WTC11 (cell line): ENCODE measurements at regions not wholly inside any gene's neighbourhood (a gene's known extent, or its start where the extent isn't known, plus 50 kb on each side); places are given as distances from the start of the nearest gene placed in this dataset.

ENCODE experiments used
- ATAC-seq: fragments of 200-7000 bp; cut with Tn5 transposase; 2 replicates; pipeline ENCODE4 v1.10.0; 2021; ENCODE audit warnings: mild to moderate bottlenecking, moderate library complexity
- CTCF ChIA-PET: fragments of 300-600 bp; sonication (Branson Sonifier 250); formaldehyde crosslinking; loops from one replicate; lab custom pipeline; 2021; ENCODE audit warnings: antibody characterized with exemption; lab: Charles Lee
- POLR2A ChIA-PET: fragments of 350-600 bp; sonication (Branson Sonifier 250); formaldehyde crosslinking; loops from one replicate; lab custom pipeline; 2021; ENCODE audit warnings: antibody characterized with exemption; lab: Charles Lee
- DNase-seq: peaks from one replicate; pipeline ENCODE4 v3.0.0; 2021; ENCODE audit warnings: low spot score
- H3K27ac Mint-ChIP-seq: 2 replicates; pipeline ENCODE4 v1.8.0; 2021; ENCODE audit warnings: mixed read lengths
- H3K27me3 Mint-ChIP-seq: 2 replicates; pipeline ENCODE4 v1.8.0; 2021; ENCODE audit warnings: low read depth, mild to moderate bottlenecking, moderate library complexity, mixed read lengths
- H3K36me3 Mint-ChIP-seq: 2 replicates; pipeline ENCODE4 v1.8.0; 2021; ENCODE audit warnings: mixed read lengths
- H3K4me1 Mint-ChIP-seq: 2 replicates; pipeline ENCODE4 v1.8.0; 2022; ENCODE audit warnings: mixed read lengths
- H3K4me3 Mint-ChIP-seq: 2 replicates; pipeline ENCODE4 v1.8.0; 2021; ENCODE audit warnings: mild to moderate bottlenecking, moderate library complexity, mixed read lengths
- H3K9me3 Mint-ChIP-seq: 2 replicates; pipeline ENCODE4 v1.8.0; 2021; ENCODE audit warnings: mixed read lengths
- CBFB ChIP-seq: sonication (generic); formaldehyde crosslinking; IDR thresholded peaks from 2 replicates; pipeline ENCODE4 v1.8.1; 2022; ENCODE audit warnings: mild to moderate bottlenecking, low read depth, missing genetic modification reagents
- ERG ChIP-seq: fragments of 250-450 bp; sonication (Bioruptor Pico); IDR thresholded peaks from 2 replicates; pipeline ENCODE4 v1.8.0; 2021; ENCODE audit warnings: mild to moderate bottlenecking
- FOXK1 ChIP-seq: sonication (generic); formaldehyde crosslinking; IDR thresholded peaks from 2 replicates; pipeline ENCODE4 v1.8.0; 2022; ENCODE audit warnings: mild to moderate bottlenecking, moderate library complexity, missing genetic modification reagents
- FOXP1 ChIP-seq: sonication (generic); formaldehyde crosslinking; IDR thresholded peaks from 2 replicates; pipeline ENCODE4 v1.8.0; 2022; ENCODE audit warnings: missing genetic modification reagents, mild to moderate bottlenecking, moderate library complexity, borderline replicate concordance
- HMGA2 ChIP-seq: fragments of 250-450 bp; sonication (Bioruptor Pico); IDR thresholded peaks from 2 replicates; pipeline ENCODE4 v1.4.0; 2021; ENCODE audit warnings: mild to moderate bottlenecking, moderate library complexity
- JUN ChIP-seq: sonication (generic); formaldehyde crosslinking; IDR thresholded peaks from 2 replicates; pipeline ENCODE4 v1.8.0; 2023; ENCODE audit warnings: mild to moderate bottlenecking, missing genetic modification reagents
- NR2C2 ChIP-seq: sonication (generic); formaldehyde crosslinking; IDR thresholded peaks from 2 replicates; pipeline ENCODE4 v1.8.0; 2022; ENCODE audit warnings: mild to moderate bottlenecking, missing genetic modification reagents
- OVOL2 ChIP-seq: fragments of 250-450 bp; sonication (Bioruptor Pico); IDR thresholded peaks from 2 replicates; pipeline ENCODE4 v1.9.0; 2021; ENCODE audit warnings: mild to moderate bottlenecking, borderline replicate concordance
- SP1 ChIP-seq: sonication (generic); formaldehyde crosslinking; conservative IDR thresholded peaks from 2 replicates; pipeline ENCODE4 v1.8.1; 2022; ENCODE audit warnings: missing genetic modification reagents
- STAT6 ChIP-seq: sonication (generic); formaldehyde crosslinking; conservative IDR thresholded peaks from 2 replicates; pipeline ENCODE4 v1.8.1; 2023; ENCODE audit warnings: mild to moderate bottlenecking, low read depth, missing genetic modification reagents, moderate library complexity
- TP53 ChIP-seq: sonication (generic); formaldehyde crosslinking; IDR thresholded peaks from 2 replicates; pipeline ENCODE4 v1.8.1; 2023; ENCODE audit warnings: mild to moderate bottlenecking, missing genetic modification reagents
- ZNF121 ChIP-seq: sonication (generic); formaldehyde crosslinking; IDR thresholded peaks from 2 replicates; pipeline ENCODE4 v1.8.0; 2023; ENCODE audit warnings: missing genetic modification reagents
- ZNF423 ChIP-seq: fragments of 250-450 bp; sonication (Bioruptor Pico); IDR thresholded peaks from 2 replicates; pipeline ENCODE4 v2.1.2; 2022; ENCODE audit warnings: mild to moderate bottlenecking, moderate library complexity
- ZNF532 ChIP-seq: fragments of 250-450 bp; sonication (Bioruptor Pico); IDR thresholded peaks from 2 replicates; pipeline ENCODE4 v1.9.0; 2021; ENCODE audit warnings: mild to moderate bottlenecking, borderline replicate concordance
- ZSCAN18 ChIP-seq: fragments of 250-450 bp; sonication (Bioruptor Pico); IDR thresholded peaks from 2 replicates; pipeline ENCODE4 v2.1.2; 2022; ENCODE audit warnings: mild to moderate bottlenecking, moderate library complexity
- TF ChIP-seq, protein P1 (sequence below): sonication (generic); formaldehyde crosslinking; IDR thresholded peaks from 2 replicates; pipeline ENCODE4 v1.8.0; 2022; ENCODE audit warnings: missing genetic modification reagents

DNA sequence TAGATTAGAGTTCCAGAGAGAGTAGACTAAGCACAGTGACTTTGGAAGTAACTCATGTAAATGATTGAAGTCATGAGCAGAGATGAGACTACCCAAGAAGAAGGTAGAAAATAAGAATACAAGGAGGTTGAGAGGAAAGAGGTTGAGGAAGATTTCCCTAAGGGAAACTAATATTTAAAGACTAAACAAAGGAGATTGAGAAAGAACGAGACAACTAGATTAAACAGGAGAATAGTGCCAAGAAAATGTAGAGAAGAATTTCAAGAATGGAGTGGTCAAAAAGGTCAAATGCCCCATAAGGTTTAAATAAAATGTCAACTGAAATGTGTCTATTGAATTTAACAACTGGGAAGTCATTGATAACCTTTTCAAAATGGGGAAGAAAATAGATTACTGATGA, 59.0 kb downstream of the RPS29 start:
- peaks cover 3% of the 10 kb centered on the region; the same call in 1 of the 2 replicates for H3K27me3 Mint-ChIP-seq
- peaks cover 18% of the 10 kb centered on the region for H3K9me3 Mint-ChIP-seq
- DNase-seq (no peak), ATAC-seq (no peak)
- no peak overlapping the region for H3K4me3 Mint-ChIP-seq
- TF ChIP-seq SP1 (CRISPR knock-in tag) (no peak), TP53 (no peak), ERG (no peak), CBFB (CRISPR knock-in tag) (no peak), STAT6 (CRISPR knock-in tag) (no peak), ZNF423 (no peak), ZNF532 (CRISPR knock-in tag) (no peak), NR2C2 (CRISPR knock-in tag) (no peak)
- TF ChIP-seq, protein P1, sequence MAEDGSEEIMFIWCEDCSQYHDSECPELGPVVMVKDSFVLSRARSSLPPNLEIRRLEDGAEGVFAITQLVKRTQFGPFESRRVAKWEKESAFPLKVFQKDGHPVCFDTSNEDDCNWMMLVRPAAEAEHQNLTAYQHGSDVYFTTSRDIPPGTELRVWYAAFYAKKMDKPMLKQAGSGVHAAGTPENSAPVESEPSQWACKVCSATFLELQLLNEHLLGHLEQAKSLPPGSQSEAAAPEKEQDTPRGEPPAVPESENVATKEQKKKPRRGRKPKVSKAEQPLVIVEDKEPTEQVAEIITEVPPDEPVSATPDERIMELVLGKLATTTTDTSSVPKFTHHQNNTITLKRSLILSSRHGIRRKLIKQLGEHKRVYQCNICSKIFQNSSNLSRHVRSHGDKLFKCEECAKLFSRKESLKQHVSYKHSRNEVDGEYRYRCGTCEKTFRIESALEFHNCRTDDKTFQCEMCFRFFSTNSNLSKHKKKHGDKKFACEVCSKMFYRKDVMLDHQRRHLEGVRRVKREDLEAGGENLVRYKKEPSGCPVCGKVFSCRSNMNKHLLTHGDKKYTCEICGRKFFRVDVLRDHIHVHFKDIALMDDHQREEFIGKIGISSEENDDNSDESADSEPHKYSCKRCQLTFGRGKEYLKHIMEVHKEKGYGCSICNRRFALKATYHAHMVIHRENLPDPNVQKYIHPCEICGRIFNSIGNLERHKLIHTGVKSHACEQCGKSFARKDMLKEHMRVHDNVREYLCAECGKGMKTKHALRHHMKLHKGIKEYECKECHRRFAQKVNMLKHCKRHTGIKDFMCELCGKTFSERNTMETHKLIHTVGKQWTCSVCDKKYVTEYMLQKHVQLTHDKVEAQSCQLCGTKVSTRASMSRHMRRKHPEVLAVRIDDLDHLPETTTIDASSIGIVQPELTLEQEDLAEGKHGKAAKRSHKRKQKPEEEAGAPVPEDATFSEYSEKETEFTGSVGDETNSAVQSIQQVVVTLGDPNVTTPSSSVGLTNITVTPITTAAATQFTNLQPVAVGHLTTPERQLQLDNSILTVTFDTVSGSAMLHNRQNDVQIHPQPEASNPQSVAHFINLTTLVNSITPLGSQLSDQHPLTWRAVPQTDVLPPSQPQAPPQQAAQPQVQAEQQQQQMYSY (CRISPR knock-in tag), result no peak
- H3K27ac Mint-ChIP-seq, result no peak overlapping the region
- no peaks in the 10 kb centered on the region for H3K4me1 Mint-ChIP-seq
- CTCF ChIA-PET, result interaction anchor here (1.2 to 2.1 kb wide), 2 partner anchors 30 to 65 kb away, joined by 5 to 8 read pairs; no protein-coding TSS in a partner anchor
- no peaks in the 10 kb centered on the region for H3K36me3 Mint-ChIP-seq
- POLR2A ChIA-PET, result no interaction called here

DNA sequence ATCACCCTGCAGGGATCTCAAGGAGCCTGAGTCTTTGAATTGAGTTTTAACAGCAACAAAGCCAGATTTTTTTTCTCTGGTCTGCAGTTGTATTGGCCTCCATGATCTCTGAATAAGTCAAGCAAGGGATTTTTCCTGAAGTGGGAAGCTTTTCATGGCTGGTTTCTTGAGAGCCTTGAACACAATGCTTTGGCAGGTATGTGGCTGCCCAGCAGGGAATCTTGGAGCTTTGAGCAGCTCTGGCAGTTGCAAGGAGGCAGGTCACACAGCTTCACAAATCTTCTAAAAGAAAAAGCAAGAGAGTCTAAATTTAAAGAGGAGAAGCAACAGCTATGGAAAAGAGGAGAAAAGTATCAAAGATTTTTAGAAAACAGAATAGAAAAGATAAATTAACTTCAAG, 60.1 kb downstream of the RPS29 start:
- Mint-ChIP-seq H3K27ac (no peak overlapping the region), H3K27me3 (peaks cover 3% of the 10 kb centered on the region; the same call in 1 of the 2 replicates), H3K4me1 (no peaks in the 10 kb centered on the region), H3K4me3 (no peak overlapping the region), H3K36me3 (no peaks in the 10 kb centered on the region), H3K9me3 (peaks cover 15% of the 10 kb centered on the region; the same call in 1 of the 2 replicates)
- peak; percentile 18 for DNase-seq
- POLR2A ChIA-PET, result no interaction called here
- peak; percentile 30; the same call in 1 of the 2 replicates for ATAC-seq
- CTCF ChIA-PET, result interaction anchor here (1.2 to 2.1 kb wide), 3 partner anchors 25 to 64 kb away, joined by 5 to 9 read pairs (median 8); no protein-coding TSS in a partner anchor
- TF ChIP-seq ZNF121, result no peak
- no peak for TF ChIP-seq ZNF423
- TF ChIP-seq FOXK1 (CRISPR knock-in tag), result no peak
- no peak for TF ChIP-seq ZSCAN18 (CRISPR knock-in tag)
- TF ChIP-seq JUN, result no peak
- TF ChIP-seq FOXP1 (CRISPR knock-in tag), result no peak
- no peak for TF ChIP-seq OVOL2
- no peak for TF ChIP-seq HMGA2 (CRISPR knock-in tag)
- TF ChIP-seq, protein P1 (CRISPR knock-in tag), result no peak
